Esophagus squamous epithelium (tissue), 4 donors: ENCODE measurements at regions not wholly inside any gene's neighbourhood (a gene's known extent, or its start where the extent isn't known, plus 50 kb on each side); places are given as distances from the start of the nearest gene placed in this dataset.

Source experiments
- POLR2A ChIP-seq, 4 donors: fragments of 450-650 bp; IDR thresholded peaks; one replicate each; pipeline ENCODE4 v1.6.1; 2017; ENCODE audit warnings: antibody characterized with exemption in 4 of 4, mild to moderate bottlenecking in 4 of 4, moderate library complexity in 3 of 4
- TF ChIP-seq, protein P1 (sequence below), 6 experiments: fragments of 450-650 bp in 4 of 6; fragments of 200-600 bp in 2 of 6; sonication (generic) in 2 of 6; IDR thresholded peaks; one replicate each; pipeline ENCODE4 v1.5.1; 2016 to 2019; ENCODE audit warnings: antibody characterized with exemption in 6 of 6, mild to moderate bottlenecking in 4 of 6, moderate library complexity in 4 of 6

- TF ChIP-seq, protein P1, sequence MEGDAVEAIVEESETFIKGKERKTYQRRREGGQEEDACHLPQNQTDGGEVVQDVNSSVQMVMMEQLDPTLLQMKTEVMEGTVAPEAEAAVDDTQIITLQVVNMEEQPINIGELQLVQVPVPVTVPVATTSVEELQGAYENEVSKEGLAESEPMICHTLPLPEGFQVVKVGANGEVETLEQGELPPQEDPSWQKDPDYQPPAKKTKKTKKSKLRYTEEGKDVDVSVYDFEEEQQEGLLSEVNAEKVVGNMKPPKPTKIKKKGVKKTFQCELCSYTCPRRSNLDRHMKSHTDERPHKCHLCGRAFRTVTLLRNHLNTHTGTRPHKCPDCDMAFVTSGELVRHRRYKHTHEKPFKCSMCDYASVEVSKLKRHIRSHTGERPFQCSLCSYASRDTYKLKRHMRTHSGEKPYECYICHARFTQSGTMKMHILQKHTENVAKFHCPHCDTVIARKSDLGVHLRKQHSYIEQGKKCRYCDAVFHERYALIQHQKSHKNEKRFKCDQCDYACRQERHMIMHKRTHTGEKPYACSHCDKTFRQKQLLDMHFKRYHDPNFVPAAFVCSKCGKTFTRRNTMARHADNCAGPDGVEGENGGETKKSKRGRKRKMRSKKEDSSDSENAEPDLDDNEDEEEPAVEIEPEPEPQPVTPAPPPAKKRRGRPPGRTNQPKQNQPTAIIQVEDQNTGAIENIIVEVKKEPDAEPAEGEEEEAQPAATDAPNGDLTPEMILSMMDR (IDR thresholded peaks at IDR 0.05): no peak
- no peak for TF ChIP-seq POLR2A (IDR thresholded peaks at IDR 0.05)
These were observed 71.2 kb upstream of the CDYL2 start for GRCh38 chr16:80875616-80876015.
